K562 (cell line): ENCODE measurements at regions not wholly inside any gene's neighbourhood (a gene's known extent, or its start where the extent isn't known, plus 50 kb on each side); places are given as distances from the start of the nearest gene placed in this dataset.

Experiments
- ATAC-seq: fragments of 200-7000 bp; cut with Tn5 transposase; 3 replicates; pipeline ENCODE4 v1.9.1; 2020; ENCODE audit warnings: moderate library complexity
- BruUV-seq: library from RNA; stranded (reverse); fragments of 400-500 nt; replicated peaks from 2 replicates; lab custom pipeline; 2021; lab: Mats Ljungman, UMichigan
- CTCF ChIA-PET: fragments of 300-600 bp; formaldehyde crosslinking; extraction: SDS; loops from one replicate; lab custom pipeline; 2021; ENCODE audit warnings: low intra/inter-chr PET ratio; lab: Yijun Ruan, JAX
- POLR2A ChIA-PET: fragments of 300-600, 350-650 bp; sonication (Branson Sonifier 250); formaldehyde crosslinking; extraction: SDS; loops from one replicate; lab custom pipeline; 2021; ENCODE audit warnings: antibody characterized with exemption, inconsistent platforms; lab: Yijun Ruan, JAX
- DNase-seq, 4 experiments: peaks; one replicate each; pipeline versions ENCODE4 v3.0.0 to v3.0.0-alpha.2; 2011 to 2018; ENCODE audit warnings: low spot score in 3 of 4, mixed read lengths in 3 of 4; ENCODE audit errors: extremely low read depth in 1 of 4
- FAIRE-seq: peaks from 2 replicates; lab custom pipeline; 2011; peaks lifted over from hg19 to GRCh38; lab: Jason Lieb, UNC
- H2AFZ ChIP-seq: 2 replicates; pipeline ENCODE4 v1.6.0; 2011; ENCODE audit warnings: low read depth, low read length, control low read depth, inconsistent platforms
- H3K27ac ChIP-seq: fragments of 200-600 bp; 3 replicates; pipeline ENCODE4 v1.8.0; 2011; ENCODE audit warnings: low read depth, mild to moderate bottlenecking, control low read depth, inconsistent platforms, low read length, moderate library complexity, mixed read lengths; ENCODE audit errors: extremely low read depth
- H3K27me3 ChIP-seq, 2 experiments: fragments of 300-600 bp in 1 of 2; 2 replicates in 1 of 2; 3 replicates in 1 of 2; pipeline versions ENCODE4 v1.6.0 to v1.8.0; 2011; ENCODE audit warnings: inconsistent platforms in 2 of 2, low read length in 2 of 2, mild to moderate bottlenecking in 1 of 2, mixed read lengths in 1 of 2, moderate library complexity in 1 of 2; ENCODE audit not compliant: control insufficient read depth in 2 of 2, insufficient read depth in 2 of 2
- H3K36me3 ChIP-seq: fragments of 300-600 bp; 3 replicates; pipeline ENCODE4 v1.8.0; 2011; ENCODE audit warnings: mild to moderate bottlenecking, low read length, inconsistent platforms; ENCODE audit not compliant: control insufficient read depth, insufficient read depth
- H3K4me1 ChIP-seq, 2 experiments: fragments of 200-600 bp in 1 of 2; replicated peaks in 1 of 2; 2 replicates in 1 of 2; 3 replicates in 1 of 2; pipeline versions ENCODE4 v1.5.1 to v1.8.0; 2011; ENCODE audit warnings: inconsistent platforms in 2 of 2, low read length in 2 of 2, mild to moderate bottlenecking in 1 of 2, mixed read lengths in 1 of 2, moderate library complexity in 1 of 2; ENCODE audit not compliant: control insufficient read depth in 2 of 2, insufficient read depth in 2 of 2
- H3K4me2 ChIP-seq: 2 replicates; pipeline ENCODE4 v1.6.1; 2011; ENCODE audit warnings: low read length, control low read depth, inconsistent platforms, mixed read lengths; ENCODE audit not compliant: insufficient read depth
- H3K4me3 ChIP-seq: fragments of 200-600 bp; sonication (generic), shearing (Covaris generic); 2 replicates; pipeline ENCODE4 v1.5.1; 2016; ENCODE audit warnings: control low read depth, inconsistent platforms
- H3K79me2 ChIP-seq: fragments of 200-600 bp; 3 replicates; pipeline ENCODE4 v1.8.0; 2011; ENCODE audit warnings: low read length, inconsistent platforms; ENCODE audit not compliant: control insufficient read depth, insufficient read depth
- H3K9ac ChIP-seq, 2 experiments: 2 replicates each; pipeline versions ENCODE4 v1.6.0 to v1.6.1; 2011; ENCODE audit warnings: low read depth in 2 of 2, low read length in 2 of 2, control low read depth in 1 of 2, inconsistent platforms in 1 of 2, mild to moderate bottlenecking in 1 of 2, mixed read lengths in 1 of 2; ENCODE audit not compliant: insufficient read depth in 1 of 2
- H3K9me1 ChIP-seq: one replicate; pipeline ENCODE4 v1.6.0; 2011; ENCODE audit warnings: inconsistent platforms, mild to moderate bottlenecking, low read length, moderate library complexity; ENCODE audit not compliant: control insufficient read depth, insufficient read depth
- H3K9me3 ChIP-seq: replicated peaks from 2 replicates; pipeline ENCODE4 v1.5.1; 2011; ENCODE audit warnings: low read depth, low read length, inconsistent platforms; ENCODE audit not compliant: control insufficient read depth, insufficient read depth
- H4K20me1 ChIP-seq: replicated peaks from 2 replicates; pipeline ENCODE4 v1.6.1; 2011; ENCODE audit warnings: low read length, inconsistent platforms, mixed read lengths; ENCODE audit not compliant: control insufficient read depth, insufficient read depth
- CBFA2T3 ChIP-seq: fragments of 450-650 bp; IDR thresholded peaks from 2 replicates; pipeline ENCODE4 v1.6.1; 2017
- ELF2 ChIP-seq: fragments of 250-450 bp; sonication (Bioruptor Pico); IDR thresholded peaks from 2 replicates; pipeline ENCODE4 v1.5.0; 2021; ENCODE audit warnings: mild to moderate bottlenecking
- FOXJ2 ChIP-seq: fragments of 200-800 bp; sonication (Bioruptor generic); IDR thresholded peaks from 2 replicates; pipeline ENCODE4 v1.6.1; 2016; ENCODE audit warnings: missing genetic modification characterization, missing compliant biosample characterization
- HMG20A ChIP-seq: fragments of 450-650 bp; formaldehyde crosslinking; conservative IDR thresholded peaks from 2 replicates; pipeline ENCODE4 v1.4.0; 2020; ENCODE audit warnings: mild to moderate bottlenecking, mixed read lengths
- MTA1 ChIP-seq: fragments of 450-650 bp; IDR thresholded peaks from 2 replicates; pipeline ENCODE4 v1.6.1; 2017; ENCODE audit warnings: borderline replicate concordance
- MXI1 ChIP-seq: IDR thresholded peaks from 2 replicates; pipeline ENCODE4 v1.6.1; 2011; ENCODE audit warnings: low read depth, mild to moderate bottlenecking, improper control_type of control experiment, low read length
- NFATC3 ChIP-seq: fragments of 450-650 bp; IDR thresholded peaks from 2 replicates; pipeline ENCODE4 v1.6.1; 2017; ENCODE audit warnings: mild to moderate bottlenecking
- OTX1 ChIP-seq: fragments of 450-650 bp; formaldehyde crosslinking; IDR thresholded peaks from 2 replicates; pipeline ENCODE4 v1.4.0; 2022; ENCODE audit warnings: mild to moderate bottlenecking
- POLR2AphosphoS2 ChIP-seq: IDR thresholded peaks from 2 replicates; pipeline ENCODE4 v1.6.1; 2012; ENCODE audit warnings: low read length, improper control_type of control experiment
- POU5F1 ChIP-seq: fragments of 150-350 bp; IDR thresholded peaks from 2 replicates; pipeline ENCODE4 v1.6.1; 2014; ENCODE audit warnings: borderline replicate concordance, low read length, low read depth, mild to moderate bottlenecking; ENCODE audit not compliant: partially characterized antibody
- RNF2 ChIP-seq: sonication (generic); IDR thresholded peaks from 2 replicates; pipeline ENCODE4 v1.6.1; 2016
- ZNF347 ChIP-seq: fragments of 450-650 bp; formaldehyde crosslinking; IDR thresholded peaks from 2 replicates; pipeline ENCODE4 v1.4.0; 2020; ENCODE audit warnings: low read depth, mild to moderate bottlenecking, moderate library complexity
- in situ Hi-C: fragments of 300-500 bp; cut with MboI; formaldehyde crosslinking; loops from 4 replicates; pipeline ENCODE4 v1.15.0; 2018; ENCODE audit warnings: inconsistent platforms, mixed read lengths
- intact Hi-C: fragments of 100-400 bp; cut with micrococcal nuclease; formaldehyde crosslinking; loops from 2 replicates; pipeline ENCODE4 v1.14.2; 2022
- TF ChIP-seq, protein P1 (sequence below): fragments of 250-450 bp; sonication (Bioruptor Pico); IDR thresholded peaks from 2 replicates; pipeline ENCODE4 v1.5.0; 2020; ENCODE audit warnings: mild to moderate bottlenecking
- TF ChIP-seq, protein P2 (sequence below), 2 experiments: fragments of 450-650 bp; IDR thresholded peaks; 2 replicates each; pipeline ENCODE4 v1.6.1; 2018; ENCODE audit warnings: mild to moderate bottlenecking in 2 of 2, low read depth in 1 of 2; ENCODE audit not compliant: partially characterized antibody in 2 of 2
- TF ChIP-seq, protein P3 (sequence below): sonication (generic); formaldehyde crosslinking; IDR thresholded peaks from 2 replicates; pipeline ENCODE4 v1.4.0; 2020; ENCODE audit warnings: mild to moderate bottlenecking, missing genetic modification reagents
- TF ChIP-seq, protein P4 (sequence below): fragments of 250-450 bp; sonication (Bioruptor Pico); IDR thresholded peaks from 2 replicates; pipeline ENCODE4 v1.4.0; 2020; ENCODE audit warnings: mild to moderate bottlenecking, moderate library complexity

DNA sequence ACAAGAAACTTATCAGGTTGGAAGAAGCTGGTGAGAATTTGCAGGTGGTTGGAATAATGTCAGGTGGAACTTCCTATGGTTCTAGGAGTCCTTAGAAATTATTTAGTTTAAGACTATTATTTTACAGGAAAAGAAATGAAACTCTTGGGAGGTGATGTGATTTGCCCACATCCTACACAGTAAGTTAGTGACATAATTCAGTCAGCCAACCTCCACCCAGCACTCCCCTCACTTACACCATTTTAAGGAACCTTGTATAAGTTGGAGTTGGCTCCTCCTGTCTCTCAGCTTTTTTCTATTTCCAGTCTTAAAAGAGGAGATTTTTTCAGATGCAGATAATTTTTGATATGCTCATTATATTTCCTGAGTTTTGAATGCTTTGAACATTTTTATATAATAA, 86.4 kb downstream of the SKA1 start:
- DNase-seq (no peak), FAIRE-seq (no peak), ATAC-seq (no peak)
- Histone ChIP-seq H3K9ac (no peak overlapping the region), H3K79me2 (no peaks in the 10 kb centered on the region), H2AFZ (no peak overlapping the region), H3K9me3 (no peaks in the 10 kb centered on the region), H3K4me3 (no peak overlapping the region), H3K27ac (no peak overlapping the region), H4K20me1 (no peaks in the 10 kb centered on the region), H3K9me1 (no peaks in the 10 kb centered on the region), H3K36me3 (no peaks in the 10 kb centered on the region), H3K27me3 (peaks cover 0 to 3% of the 10 kb centered on the region in 2 experiments; a peak in 1 of 5 replicates), H3K4me1 (no peaks in the 10 kb centered on the region; a peak in 1 of 5 replicates), H3K4me2 (no peak overlapping the region)
- in situ Hi-C loops (no loop called here), intact Hi-C loops (no loop called here)
- TF ChIP-seq, protein P1, sequence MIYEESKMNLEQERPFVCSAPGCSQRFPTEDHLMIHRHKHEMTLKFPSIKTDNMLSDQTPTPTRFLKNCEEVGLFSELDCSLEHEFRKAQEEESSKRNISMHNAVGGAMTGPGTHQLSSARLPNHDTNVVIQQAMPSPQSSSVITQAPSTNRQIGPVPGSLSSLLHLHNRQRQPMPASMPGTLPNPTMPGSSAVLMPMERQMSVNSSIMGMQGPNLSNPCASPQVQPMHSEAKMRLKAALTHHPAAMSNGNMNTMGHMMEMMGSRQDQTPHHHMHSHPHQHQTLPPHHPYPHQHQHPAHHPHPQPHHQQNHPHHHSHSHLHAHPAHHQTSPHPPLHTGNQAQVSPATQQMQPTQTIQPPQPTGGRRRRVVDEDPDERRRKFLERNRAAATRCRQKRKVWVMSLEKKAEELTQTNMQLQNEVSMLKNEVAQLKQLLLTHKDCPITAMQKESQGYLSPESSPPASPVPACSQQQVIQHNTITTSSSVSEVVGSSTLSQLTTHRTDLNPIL (CRISPR knock-in tag), result no peak
- TF ChIP-seq POU5F1, result no peak
- no peak for TF ChIP-seq FOXJ2 (tag)
- TF ChIP-seq MTA1, result no peak
- TF ChIP-seq MXI1, result no peak
- no peak for TF ChIP-seq POLR2AphosphoS2
- TF ChIP-seq, protein P2, sequence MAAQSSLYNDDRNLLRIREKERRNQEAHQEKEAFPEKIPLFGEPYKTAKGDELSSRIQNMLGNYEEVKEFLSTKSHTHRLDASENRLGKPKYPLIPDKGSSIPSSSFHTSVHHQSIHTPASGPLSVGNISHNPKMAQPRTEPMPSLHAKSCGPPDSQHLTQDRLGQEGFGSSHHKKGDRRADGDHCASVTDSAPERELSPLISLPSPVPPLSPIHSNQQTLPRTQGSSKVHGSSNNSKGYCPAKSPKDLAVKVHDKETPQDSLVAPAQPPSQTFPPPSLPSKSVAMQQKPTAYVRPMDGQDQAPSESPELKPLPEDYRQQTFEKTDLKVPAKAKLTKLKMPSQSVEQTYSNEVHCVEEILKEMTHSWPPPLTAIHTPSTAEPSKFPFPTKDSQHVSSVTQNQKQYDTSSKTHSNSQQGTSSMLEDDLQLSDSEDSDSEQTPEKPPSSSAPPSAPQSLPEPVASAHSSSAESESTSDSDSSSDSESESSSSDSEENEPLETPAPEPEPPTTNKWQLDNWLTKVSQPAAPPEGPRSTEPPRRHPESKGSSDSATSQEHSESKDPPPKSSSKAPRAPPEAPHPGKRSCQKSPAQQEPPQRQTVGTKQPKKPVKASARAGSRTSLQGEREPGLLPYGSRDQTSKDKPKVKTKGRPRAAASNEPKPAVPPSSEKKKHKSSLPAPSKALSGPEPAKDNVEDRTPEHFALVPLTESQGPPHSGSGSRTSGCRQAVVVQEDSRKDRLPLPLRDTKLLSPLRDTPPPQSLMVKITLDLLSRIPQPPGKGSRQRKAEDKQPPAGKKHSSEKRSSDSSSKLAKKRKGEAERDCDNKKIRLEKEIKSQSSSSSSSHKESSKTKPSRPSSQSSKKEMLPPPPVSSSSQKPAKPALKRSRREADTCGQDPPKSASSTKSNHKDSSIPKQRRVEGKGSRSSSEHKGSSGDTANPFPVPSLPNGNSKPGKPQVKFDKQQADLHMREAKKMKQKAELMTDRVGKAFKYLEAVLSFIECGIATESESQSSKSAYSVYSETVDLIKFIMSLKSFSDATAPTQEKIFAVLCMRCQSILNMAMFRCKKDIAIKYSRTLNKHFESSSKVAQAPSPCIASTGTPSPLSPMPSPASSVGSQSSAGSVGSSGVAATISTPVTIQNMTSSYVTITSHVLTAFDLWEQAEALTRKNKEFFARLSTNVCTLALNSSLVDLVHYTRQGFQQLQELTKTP (IDR thresholded peaks at IDR 0.05; ENCODE audit: low read depth in 1 of 2, partially characterized antibody in 2 of 2), result no peak
- TF ChIP-seq CBFA2T3, result no peak
- no peak for TF ChIP-seq ZNF347 (CRISPR knock-in tag)
- no peak for TF ChIP-seq HMG20A (CRISPR knock-in tag)
- TF ChIP-seq NFATC3, result no peak
- TF ChIP-seq OTX1 (CRISPR knock-in tag), result no peak
- TF ChIP-seq, protein P3, sequence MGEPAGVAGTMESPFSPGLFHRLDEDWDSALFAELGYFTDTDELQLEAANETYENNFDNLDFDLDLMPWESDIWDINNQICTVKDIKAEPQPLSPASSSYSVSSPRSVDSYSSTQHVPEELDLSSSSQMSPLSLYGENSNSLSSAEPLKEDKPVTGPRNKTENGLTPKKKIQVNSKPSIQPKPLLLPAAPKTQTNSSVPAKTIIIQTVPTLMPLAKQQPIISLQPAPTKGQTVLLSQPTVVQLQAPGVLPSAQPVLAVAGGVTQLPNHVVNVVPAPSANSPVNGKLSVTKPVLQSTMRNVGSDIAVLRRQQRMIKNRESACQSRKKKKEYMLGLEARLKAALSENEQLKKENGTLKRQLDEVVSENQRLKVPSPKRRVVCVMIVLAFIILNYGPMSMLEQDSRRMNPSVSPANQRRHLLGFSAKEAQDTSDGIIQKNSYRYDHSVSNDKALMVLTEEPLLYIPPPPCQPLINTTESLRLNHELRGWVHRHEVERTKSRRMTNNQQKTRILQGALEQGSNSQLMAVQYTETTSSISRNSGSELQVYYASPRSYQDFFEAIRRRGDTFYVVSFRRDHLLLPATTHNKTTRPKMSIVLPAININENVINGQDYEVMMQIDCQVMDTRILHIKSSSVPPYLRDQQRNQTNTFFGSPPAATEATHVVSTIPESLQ (CRISPR knock-in tag), result no peak
- TF ChIP-seq ELF2 (CRISPR knock-in tag), result no peak
- no peak for TF ChIP-seq RNF2
- TF ChIP-seq, protein P4, sequence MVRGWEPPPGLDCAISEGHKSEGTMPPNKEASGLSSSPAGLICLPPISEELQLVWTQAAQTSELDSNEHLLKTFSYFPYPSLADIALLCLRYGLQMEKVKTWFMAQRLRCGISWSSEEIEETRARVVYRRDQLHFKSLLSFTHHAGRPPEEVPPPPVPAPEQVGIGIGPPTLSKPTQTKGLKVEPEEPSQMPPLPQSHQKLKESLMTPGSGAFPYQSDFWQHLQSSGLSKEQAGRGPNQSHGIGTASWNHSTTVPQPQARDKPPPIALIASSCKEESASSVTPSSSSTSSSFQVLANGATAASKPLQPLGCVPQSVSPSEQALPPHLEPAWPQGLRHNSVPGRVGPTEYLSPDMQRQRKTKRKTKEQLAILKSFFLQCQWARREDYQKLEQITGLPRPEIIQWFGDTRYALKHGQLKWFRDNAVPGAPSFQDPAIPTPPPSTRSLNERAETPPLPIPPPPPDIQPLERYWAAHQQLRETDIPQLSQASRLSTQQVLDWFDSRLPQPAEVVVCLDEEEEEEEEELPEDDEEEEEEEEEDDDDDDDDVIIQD, result no peak
- BruUV-seq, result no TSS peak
- ChIA-PET CTCF (no interaction called here), POLR2A (no interaction called here)
